Neural cell (in vitro differentiated cells): ENCODE measurements at regions not wholly inside any gene's neighbourhood (a gene's known extent, or its start where the extent isn't known, plus 50 kb on each side); places are given as distances from the start of the nearest gene placed in this dataset.

Source experiments
- H2AFZ ChIP-seq: fragments of 200-600, 300-800 bp; sonication (generic), shearing (Covaris generic); 2 replicates; pipeline ENCODE4 v1.6.0; 2014; ENCODE audit warnings: low read depth, mild to moderate bottlenecking, antibody characterized with exemption, low read length, moderate library complexity
- H3F3A ChIP-seq: fragments of 200-600 bp; shearing (Covaris generic); 2 replicates; pipeline ENCODE4 v1.6.1; 2016; ENCODE audit warnings: mild to moderate bottlenecking, moderate library complexity, mixed read lengths, antibody characterized with exemption, low read length; ENCODE audit not compliant: insufficient read depth, poor library complexity, severe bottlenecking
- H3K27ac ChIP-seq: fragments of 200-600, 300-800 bp; sonication (generic), shearing (Covaris generic); 2 replicates; pipeline ENCODE4 v1.5.1; 2014; ENCODE audit warnings: mild to moderate bottlenecking, low read length, moderate library complexity
- H3K27me3 ChIP-seq: fragments of 300-800, 200-600 bp; sonication (generic), shearing (Covaris generic); 2 replicates; pipeline ENCODE4 v1.6.0; 2014; ENCODE audit warnings: mild to moderate bottlenecking, low read depth, low read length, moderate library complexity; ENCODE audit not compliant: insufficient read depth
- H3K36me3 ChIP-seq: fragments of 300-800, 200-600 bp; sonication (generic), shearing (Covaris generic); 2 replicates; pipeline ENCODE4 v1.5.1; 2014; ENCODE audit warnings: mild to moderate bottlenecking, antibody characterized with exemption, low read length, moderate library complexity; ENCODE audit not compliant: insufficient read depth
- H3K4me2 ChIP-seq: fragments of 300-800, 200-600 bp; sonication (generic), shearing (Covaris generic); 2 replicates; pipeline ENCODE4 v1.6.0; 2014; ENCODE audit warnings: mild to moderate bottlenecking, low read length
- H3K4me3 ChIP-seq: fragments of 300-800, 200-600 bp; sonication (generic), shearing (Covaris generic); 2 replicates; pipeline ENCODE4 v1.5.1; 2014; ENCODE audit warnings: mild to moderate bottlenecking, low read length, moderate library complexity
- H3K79me2 ChIP-seq: fragments of 200-600 bp; shearing (Covaris generic); replicated peaks from 2 replicates; pipeline ENCODE4 v1.6.0; 2014; ENCODE audit warnings: mild to moderate bottlenecking, low read length, moderate library complexity; ENCODE audit not compliant: insufficient read depth
- H3K9ac ChIP-seq: fragments of 300-800, 200-600 bp; sonication (generic), shearing (Covaris generic); 2 replicates; pipeline ENCODE4 v1.6.1; 2016; ENCODE audit warnings: mild to moderate bottlenecking, low read length, mixed read lengths
- H3K9me2 ChIP-seq: fragments of 200-600 bp; shearing (Covaris generic); 2 replicates; pipeline ENCODE4 v1.6.1; 2016; ENCODE audit warnings: mild to moderate bottlenecking, low read length, mixed read lengths; ENCODE audit not compliant: insufficient read depth
- H3K9me3 ChIP-seq: fragments of 200-600, 300-800 bp; sonication (generic), shearing (Covaris generic); 2 replicates; pipeline ENCODE4 v1.6.1; 2016; ENCODE audit warnings: mild to moderate bottlenecking, mixed run types, low read length, moderate library complexity, mixed read lengths
- H4K20me1 ChIP-seq: fragments of 200-600 bp; shearing (Covaris generic); 2 replicates; pipeline ENCODE4 v1.6.1; 2016; ENCODE audit warnings: mild to moderate bottlenecking, mixed run types; ENCODE audit not compliant: insufficient read depth
- CTCF ChIP-seq: fragments of 450-650 bp; IDR thresholded peaks from 2 replicates; pipeline ENCODE4 v1.5.1; 2014; ENCODE audit warnings: antibody characterized with exemption, mild to moderate bottlenecking, moderate library complexity; ENCODE audit not compliant: poor library complexity, severe bottlenecking
- EP300 ChIP-seq: fragments of 450-650 bp; conservative IDR thresholded peaks from 2 replicates; pipeline ENCODE4 v1.6.1; 2014; ENCODE audit warnings: antibody characterized with exemption, mild to moderate bottlenecking, moderate library complexity; ENCODE audit not compliant: poor library complexity, severe bottlenecking
- EZH2 ChIP-seq: fragments of 200-600, 300-800 bp; shearing (Covaris generic), sonication (generic); IDR thresholded peaks from 2 replicates; pipeline ENCODE4 v1.6.1; 2014; ENCODE audit warnings: antibody characterized with exemption, low read length, borderline replicate concordance, mild to moderate bottlenecking; ENCODE audit not compliant: insufficient read depth, poor library complexity, severe bottlenecking
- MXI1 ChIP-seq: fragments of 450-650 bp; conservative IDR thresholded peaks from 2 replicates; pipeline ENCODE4 v1.6.1; 2014; ENCODE audit warnings: antibody characterized with exemption, mild to moderate bottlenecking; ENCODE audit not compliant: poor library complexity, severe bottlenecking
- POLR2AphosphoS5 ChIP-seq: IDR thresholded peaks from 2 replicates; pipeline ENCODE4 v1.6.1; 2012
- RAD21 ChIP-seq: fragments of 450-650 bp; conservative IDR thresholded peaks from 2 replicates; pipeline ENCODE4 v1.6.1; 2014; ENCODE audit warnings: antibody characterized with exemption, mild to moderate bottlenecking, moderate library complexity
- REST ChIP-seq: IDR thresholded peaks from 2 replicates; pipeline ENCODE4 v1.6.1; 2012; ENCODE audit warnings: borderline replicate concordance
- SMC3 ChIP-seq: fragments of 450-650 bp; conservative IDR thresholded peaks from 2 replicates; pipeline ENCODE4 v1.6.1; 2014; ENCODE audit warnings: antibody characterized with exemption, mild to moderate bottlenecking, moderate library complexity; ENCODE audit not compliant: poor library complexity
- TAF1 ChIP-seq: IDR thresholded peaks from 2 replicates; pipeline ENCODE4 v1.6.1; 2012; ENCODE audit warnings: low read depth

- H3K27me3 ChIP-seq, result no peaks in the 10 kb centered on the region
- H3K36me3 ChIP-seq, result no peaks in the 10 kb centered on the region
- TF ChIP-seq EZH2 (no peak), POLR2AphosphoS5 (no peak), TAF1 (no peak), RAD21 (no peak), MXI1 (no peak), SMC3 (no peak)
- H3F3A ChIP-seq, result no peaks in the 10 kb centered on the region
- H2AFZ ChIP-seq, result no peak overlapping the region
- no peaks in the 10 kb centered on the region for H3K9me2 ChIP-seq
- H4K20me1 ChIP-seq, result no peaks in the 10 kb centered on the region
- no peaks in the 10 kb centered on the region for H3K79me2 ChIP-seq
- no peak overlapping the region for H3K27ac ChIP-seq
- no peak overlapping the region for H3K4me3 ChIP-seq
- peaks cover 5% of the 10 kb centered on the region for H3K9me3 ChIP-seq
- H3K9ac ChIP-seq, result no peak overlapping the region
- no peak overlapping the region for H3K4me2 ChIP-seq
Observed at GRCh38 chr6:105459049-105459448, 56.2 kb upstream of the PREP start.

GRCh38 chr6:105458551-105458950 is 55.7 kb upstream of the PREP start:
- TF ChIP-seq MXI1, result no peak
- TF ChIP-seq EZH2, result no peak
- TF ChIP-seq POLR2AphosphoS5, result no peak
- no peak for TF ChIP-seq EP300
- TF ChIP-seq CTCF, result no peak
- TF ChIP-seq REST, result no peak
- TF ChIP-seq RAD21, result no peak
- no peak for TF ChIP-seq TAF1
- no peak for TF ChIP-seq SMC3
- Histone ChIP-seq H2AFZ (no peak overlapping the region), H3K36me3 (no peaks in the 10 kb centered on the region), H3K27me3 (no peaks in the 10 kb centered on the region), H3K4me2 (no peak overlapping the region), H3K4me3 (no peak overlapping the region), H3K9me3 (peaks cover 5% of the 10 kb centered on the region), H3K9me2 (no peaks in the 10 kb centered on the region), H3K27ac (no peak overlapping the region), H3K9ac (no peak overlapping the region), H3F3A (no peaks in the 10 kb centered on the region), H4K20me1 (no peaks in the 10 kb centered on the region), H3K79me2 (no peaks in the 10 kb centered on the region)
